Neural progenitor cell (in vitro differentiated cells): ENCODE measurements at regions not wholly inside any gene's neighbourhood (a gene's known extent, or its start where the extent isn't known, plus 50 kb on each side); places are given as distances from the start of the nearest gene placed in this dataset.
A peak's percentile ranks its signal among the peaks of the same experiment; 100 is the strongest.

ENCODE experiments used
- DNase-seq: peaks from one replicate; pipeline ENCODE4 v3.0.0-alpha.2; 2016; ENCODE audit warnings: low spot score
- H2AFZ ChIP-seq: fragments of 200-600 bp; sonication (generic); replicated peaks from 2 replicates; pipeline ENCODE4 v1.6.1; 2016; ENCODE audit warnings: antibody characterized with exemption
- H3F3A ChIP-seq: fragments of 200-600 bp; sonication (generic); 2 replicates; pipeline ENCODE4 v1.6.1; 2016; ENCODE audit warnings: antibody characterized with exemption, low read depth
- H3K27ac ChIP-seq: fragments of 200-600 bp; sonication (generic); 2 replicates; pipeline ENCODE4 v1.5.1; 2016; ENCODE audit warnings: mild to moderate bottlenecking
- H3K27me3 ChIP-seq: fragments of 200-600 bp; sonication (generic); 2 replicates; pipeline ENCODE4 v1.6.1; 2016; ENCODE audit warnings: mild to moderate bottlenecking, moderate library complexity
- H3K36me3 ChIP-seq: fragments of 200-600 bp; sonication (generic); 2 replicates; pipeline ENCODE4 v1.5.1; 2016
- H3K4me1 ChIP-seq: fragments of 200-600 bp; sonication (generic); 2 replicates; pipeline ENCODE4 v1.6.1; 2016; ENCODE audit warnings: mixed run types
- H3K4me2 ChIP-seq: fragments of 200-600 bp; sonication (generic); 2 replicates; pipeline ENCODE4 v1.6.1; 2016
- H3K4me3 ChIP-seq: fragments of 200-600 bp; sonication (generic); 2 replicates; pipeline ENCODE4 v1.5.1; 2016
- H3K79me2 ChIP-seq: fragments of 200-600 bp; sonication (generic); 2 replicates; pipeline ENCODE4 v1.6.1; 2016; ENCODE audit warnings: low read depth
- H3K9ac ChIP-seq: fragments of 200-600 bp; sonication (generic); 2 replicates; pipeline ENCODE4 v1.6.1; 2016
- H3K9me3 ChIP-seq: fragments of 200-600 bp; sonication (generic); 2 replicates; pipeline ENCODE4 v1.5.1; 2016; ENCODE audit warnings: low read depth
- H4K20me1 ChIP-seq: fragments of 200-600 bp; sonication (generic); 2 replicates; pipeline ENCODE4 v1.6.1; 2016; ENCODE audit warnings: low read depth
- H3K27ac Mint-ChIP-seq: 3 replicates; pipeline ENCODE4 v1.8.0; 2021; ENCODE audit warnings: mixed read lengths
- H3K27me3 Mint-ChIP-seq: 2 replicates; pipeline ENCODE4 v1.8.0; 2022; ENCODE audit warnings: low read depth, mild to moderate bottlenecking, inconsistent platforms, moderate library complexity, mixed read lengths; ENCODE audit not compliant: insufficient read depth
- H3K36me3 Mint-ChIP-seq: 3 replicates; pipeline ENCODE4 v1.8.0; 2021; ENCODE audit warnings: mixed read lengths
- H3K4me1 Mint-ChIP-seq: 3 replicates; pipeline ENCODE4 v1.8.0; 2021; ENCODE audit warnings: mixed read lengths
- H3K4me3 Mint-ChIP-seq: 3 replicates; pipeline ENCODE4 v1.8.0; 2021; ENCODE audit warnings: mild to moderate bottlenecking, moderate library complexity, mixed read lengths
- H3K9me3 Mint-ChIP-seq: 3 replicates; pipeline ENCODE4 v1.8.0; 2020; ENCODE audit warnings: mixed read lengths
- CTCF ChIP-seq: fragments of 200-600 bp; sonication (generic); IDR thresholded peaks from 2 replicates; pipeline ENCODE4 v1.5.1; 2017; ENCODE audit warnings: antibody characterized with exemption, mild to moderate bottlenecking
- EZH2 ChIP-seq: fragments of 200-600 bp; sonication (generic); IDR thresholded peaks from 2 replicates; pipeline ENCODE4 v1.6.1; 2017; ENCODE audit warnings: antibody characterized with exemption, mild to moderate bottlenecking, moderate library complexity
- EZH2phosphoT487 ChIP-seq: fragments of 200-600 bp; sonication (generic); IDR thresholded peaks from 2 replicates; pipeline ENCODE4 v1.6.1; 2017; ENCODE audit warnings: antibody characterized with exemption

- Histone ChIP-seq H3K4me2 (no peak overlapping the region), H3K4me1 (no peaks in the 10 kb centered on the region), H3K79me2 (no peaks in the 10 kb centered on the region), H2AFZ (no peak overlapping the region), H3K36me3 (no peaks in the 10 kb centered on the region), H3F3A (no peaks in the 10 kb centered on the region), H3K27ac (no peak overlapping the region), H4K20me1 (no peaks in the 10 kb centered on the region), H3K27me3 (peaks cover 11% of the 10 kb centered on the region), H3K9me3 (no peaks in the 10 kb centered on the region), H3K9ac (no peak overlapping the region), H3K4me3 (no peak overlapping the region)
- TF ChIP-seq EZH2phosphoT487 (no peak), EZH2 (no peak)
- Mint-ChIP-seq H3K27ac (no peak overlapping the region), H3K27me3 (no peaks in the 10 kb centered on the region), H3K4me3 (no peak overlapping the region), H3K9me3 (no peaks in the 10 kb centered on the region), H3K36me3 (no peaks in the 10 kb centered on the region), H3K4me1 (no peaks in the 10 kb centered on the region)
- DNase-seq, result no peak
Observed at GRCh38 chr12:118781692-118782091, 199.6 kb upstream of the SRRM4 start.

DNA sequence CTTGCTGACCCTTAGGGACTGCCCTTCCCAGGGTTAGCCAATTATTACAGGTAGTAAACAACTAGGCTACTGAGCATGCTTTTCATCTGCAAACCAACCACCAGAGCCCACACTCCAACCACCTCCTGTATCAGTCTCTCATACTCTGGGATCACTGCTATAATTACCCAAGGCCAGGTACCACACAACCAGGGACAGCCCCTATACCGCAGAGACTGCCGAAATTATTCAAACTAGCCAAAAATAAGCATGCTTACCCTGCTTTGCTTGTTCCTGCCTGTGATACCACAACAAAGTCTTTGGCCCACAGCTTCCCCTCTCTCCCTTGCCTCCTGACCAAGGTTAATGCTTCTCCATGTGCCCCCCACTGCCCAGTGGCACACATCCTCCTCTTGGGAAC, 197.6 kb upstream of the SRRM4 start:
- H3K4me2 ChIP-seq, result no peak overlapping the region
- Mint-ChIP-seq H3K27me3 (no peaks in the 10 kb centered on the region), H3K27ac (no peak overlapping the region), H3K4me1 (no peaks in the 10 kb centered on the region), H3K9me3 (no peaks in the 10 kb centered on the region), H3K4me3 (no peak overlapping the region), H3K36me3 (no peaks in the 10 kb centered on the region)
- no peaks in the 10 kb centered on the region for H3K9me3 ChIP-seq
- H3K79me2 ChIP-seq, result no peaks in the 10 kb centered on the region
- no peaks in the 10 kb centered on the region for H4K20me1 ChIP-seq
- no peaks in the 10 kb centered on the region for H3K36me3 ChIP-seq
- no peak overlapping the region for H3K4me3 ChIP-seq
- H2AFZ ChIP-seq, result no peak overlapping the region
- no peaks in the 10 kb centered on the region for H3F3A ChIP-seq
- H3K9ac ChIP-seq, result no peak overlapping the region
- no peaks in the 10 kb centered on the region for H3K4me1 ChIP-seq
- no peak overlapping the region for H3K27ac ChIP-seq
- no peak for DNase-seq
- TF ChIP-seq EZH2 (no peak), EZH2phosphoT487 (no peak), CTCF (no peak)
- H3K27me3 ChIP-seq, result no peaks in the 10 kb centered on the region

- no peaks in the 10 kb centered on the region for H3K9me3 Mint-ChIP-seq
- Histone ChIP-seq H3K9me3 (no peaks in the 10 kb centered on the region), H4K20me1 (no peaks in the 10 kb centered on the region), H3K4me2 (no peak overlapping the region), H3K9ac (no peak overlapping the region), H3K27me3 (no peaks in the 10 kb centered on the region), H3K36me3 (no peaks in the 10 kb centered on the region), H2AFZ (no peak overlapping the region), H3F3A (no peaks in the 10 kb centered on the region), H3K27ac (no peak overlapping the region), H3K4me1 (no peaks in the 10 kb centered on the region), H3K4me3 (no peak overlapping the region), H3K79me2 (no peaks in the 10 kb centered on the region)
- H3K4me3 Mint-ChIP-seq, result no peak overlapping the region
- no peaks in the 10 kb centered on the region for H3K36me3 Mint-ChIP-seq
- no peaks in the 10 kb centered on the region for H3K27me3 Mint-ChIP-seq
- no peak overlapping the region for H3K27ac Mint-ChIP-seq
- no peaks in the 10 kb centered on the region for H3K4me1 Mint-ChIP-seq
- TF ChIP-seq EZH2phosphoT487 (no peak), EZH2 (no peak), CTCF (no peak)
- no peak for DNase-seq
Observed at GRCh38 chr12:118790578-118790977, 190.8 kb upstream of the SRRM4 start.

- Mint-ChIP-seq H3K36me3 (no peaks in the 10 kb centered on the region), H3K27me3 (no peaks in the 10 kb centered on the region), H3K9me3 (no peaks in the 10 kb centered on the region), H3K4me3 (no peak overlapping the region), H3K27ac (no peak overlapping the region), H3K4me1 (peaks cover 13% of the 10 kb centered on the region)
- Histone ChIP-seq H3K36me3 (no peaks in the 10 kb centered on the region), H3K27ac (no peak overlapping the region), H3K9ac (no peak overlapping the region), H3K4me1 (peaks cover 9% of the 10 kb centered on the region), H3F3A (no peaks in the 10 kb centered on the region), H3K79me2 (no peaks in the 10 kb centered on the region), H3K27me3 (no peaks in the 10 kb centered on the region), H3K4me3 (no peak overlapping the region), H2AFZ (peak overlapping the region; percentile 18), H3K4me2 (peak overlapping the region; percentile 7), H3K9me3 (no peaks in the 10 kb centered on the region), H4K20me1 (no peaks in the 10 kb centered on the region)
- TF ChIP-seq EZH2 (no peak), EZH2phosphoT487 (no peak), CTCF (no peak)
- DNase-seq, result peak; percentile 16
Observed at GRCh38 chr12:118813778-118814357, 167.5 kb upstream of the SRRM4 start.
